Mesendoderm (in vitro differentiated cells): ENCODE measurements at regions not wholly inside any gene's neighbourhood (a gene's known extent, or its start where the extent isn't known, plus 50 kb on each side); places are given as distances from the start of the nearest gene placed in this dataset.

ENCODE experiments used
- DNase-seq: peaks from one replicate; pipeline ENCODE4 v3.0.0; 2013
- H2AK5ac ChIP-seq: 2 replicates; pipeline ENCODE4 v1.6.1; 2013; ENCODE audit warnings: low read length, inconsistent platforms
- H2BK120ac ChIP-seq: 2 replicates; pipeline ENCODE4 v1.6.1; 2013; ENCODE audit warnings: low read depth, mild to moderate bottlenecking, low read length, moderate library complexity, mixed read lengths
- H2BK15ac ChIP-seq: replicated peaks from 2 replicates; pipeline ENCODE4 v1.6.1; 2013; ENCODE audit warnings: low read depth, mild to moderate bottlenecking, moderate library complexity
- H2BK5ac ChIP-seq: 2 replicates; pipeline ENCODE4 v1.6.1; 2013; ENCODE audit warnings: low read length, inconsistent platforms
- H3K18ac ChIP-seq: 2 replicates; pipeline ENCODE4 v1.6.1; 2013; ENCODE audit warnings: mild to moderate bottlenecking, low read length, mixed read lengths
- H3K23ac ChIP-seq: one replicate; pipeline ENCODE4 v1.6.1; 2013; ENCODE audit warnings: low read length
- H3K27ac ChIP-seq: 2 replicates; pipeline ENCODE4 v1.5.1; 2013; ENCODE audit warnings: low read depth, mild to moderate bottlenecking, inconsistent platforms, low read length, moderate library complexity
- H3K27me3 ChIP-seq: 2 replicates; pipeline ENCODE4 v1.6.1; 2013; ENCODE audit warnings: low read length, control low read depth, mild to moderate bottlenecking, inconsistent platforms; ENCODE audit not compliant: insufficient read depth, poor library complexity
- H3K36me3 ChIP-seq: 2 replicates; pipeline ENCODE4 v1.6.1; 2013; ENCODE audit warnings: low read length, inconsistent platforms; ENCODE audit not compliant: control insufficient read depth, insufficient read depth
- H3K4ac ChIP-seq: one replicate; pipeline ENCODE4 v1.6.1; 2013; ENCODE audit warnings: low read depth, mild to moderate bottlenecking, low read length, moderate library complexity
- H3K4me1 ChIP-seq: 2 replicates; pipeline ENCODE4 v1.6.1; 2013; ENCODE audit warnings: low read depth, low read length, inconsistent platforms; ENCODE audit not compliant: control insufficient read depth
- H3K4me2 ChIP-seq: 2 replicates; pipeline ENCODE4 v1.6.1; 2013; ENCODE audit warnings: low read length
- H3K4me3 ChIP-seq: 2 replicates; pipeline ENCODE4 v1.5.1; 2013; ENCODE audit warnings: mild to moderate bottlenecking, low read length
- H3K56ac ChIP-seq: one replicate; pipeline ENCODE4 v1.6.1; 2013; ENCODE audit warnings: low read length
- H3K79me1 ChIP-seq: 2 replicates; pipeline ENCODE4 v1.6.1; 2013; ENCODE audit warnings: low read length, inconsistent platforms
- H3K79me2 ChIP-seq: 2 replicates; pipeline ENCODE4 v1.6.1; 2013; ENCODE audit warnings: mild to moderate bottlenecking, low read length; ENCODE audit not compliant: control insufficient read depth, insufficient read depth
- H3K9ac ChIP-seq: 2 replicates; pipeline ENCODE4 v1.6.1; 2013; ENCODE audit warnings: low read length, inconsistent platforms
- H4K5ac ChIP-seq: one replicate; pipeline ENCODE4 v1.6.1; 2013; ENCODE audit warnings: low read length
- H4K8ac ChIP-seq: one replicate; pipeline ENCODE4 v1.6.1; 2013; ENCODE audit warnings: low read depth, mild to moderate bottlenecking, control low read depth, low read length, moderate library complexity
- WGBS: extraction: QIAGEN DNeasy Blood & Tissue Kit; methylation state at CpG from one replicate; pipeline ENCODE4 v1.1.7; 2013; ENCODE audit warnings: low lambda C conversion rate, missing lambda C conversion rate; ENCODE audit not compliant: insufficient coverage; ENCODE audit errors: extremely low coverage; 5-methylcytosine and 5-hydroxymethylcytosine counted together

DNA sequence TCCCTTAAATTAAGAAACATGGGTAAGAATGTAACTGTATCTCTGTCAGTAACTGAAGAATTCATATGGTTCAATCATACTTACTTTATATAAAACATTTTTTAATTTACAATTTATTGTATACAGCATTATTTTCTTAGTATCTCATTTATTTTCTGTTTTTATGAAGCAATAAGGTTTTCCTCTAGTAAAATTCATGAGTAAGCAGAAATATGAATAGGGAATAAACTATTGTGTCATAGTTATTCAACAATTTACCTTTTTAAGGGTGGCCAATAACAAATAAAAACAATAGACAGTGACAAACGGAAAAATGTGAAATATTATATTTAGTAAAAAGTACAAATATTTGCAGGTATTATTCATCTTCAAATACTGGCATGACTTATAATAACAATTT is 624.4 kb downstream of the TECRL start:
- H3K4me2 ChIP-seq = no peak overlapping the region
- H3K27me3 ChIP-seq = no peaks in the 10 kb centered on the region
- H2AK5ac ChIP-seq = no peak overlapping the region
- DNase-seq = no peak
- no peak overlapping the region for H2BK15ac ChIP-seq
- no peak overlapping the region for H3K18ac ChIP-seq
- no peak overlapping the region for H3K27ac ChIP-seq
- no peak overlapping the region for H3K4me3 ChIP-seq
- no peaks in the 10 kb centered on the region for H3K36me3 ChIP-seq
- H3K56ac ChIP-seq = no peak overlapping the region
- H3K4ac ChIP-seq = no peak overlapping the region
- H2BK120ac ChIP-seq = no peak overlapping the region
- H3K9ac ChIP-seq = no peak overlapping the region
- H3K79me2 ChIP-seq = no peaks in the 10 kb centered on the region
- no peaks in the 10 kb centered on the region for H3K79me1 ChIP-seq
- no peak overlapping the region for H3K23ac ChIP-seq
- H4K5ac ChIP-seq = no peak overlapping the region
- H3K4me1 ChIP-seq = no peaks in the 10 kb centered on the region
- no CpG with 5 or more reads among the region's 1 CpG for WGBS
- no peak overlapping the region for H4K8ac ChIP-seq
- H2BK5ac ChIP-seq = no peak overlapping the region

DNA sequence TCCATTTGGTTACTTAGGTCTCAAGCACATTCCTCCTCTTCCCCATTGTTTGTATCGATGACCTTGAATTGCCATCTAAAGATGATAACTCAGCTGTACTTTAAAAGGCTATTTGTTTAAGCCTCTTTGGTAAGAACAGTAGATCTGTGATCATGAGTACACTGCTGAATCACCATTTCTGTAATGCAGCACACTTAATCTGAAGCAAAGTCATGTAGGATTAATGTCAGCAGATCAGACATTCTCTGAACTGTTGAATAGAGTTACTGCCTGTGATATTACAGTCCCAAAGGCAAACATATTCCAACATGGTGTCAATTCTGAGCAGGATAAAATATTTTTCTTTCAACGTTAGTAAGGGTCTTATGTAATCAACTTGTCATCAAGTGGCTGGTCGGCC is 631.6 kb downstream of the TECRL start:
- no CpG with 5 or more reads among the region's 3 CpGs for WGBS
- DNase-seq = no peak
- Histone ChIP-seq H3K79me2 (no peaks in the 10 kb centered on the region), H3K56ac (no peak overlapping the region), H2AK5ac (no peak overlapping the region), H2BK5ac (no peak overlapping the region), H2BK15ac (no peak overlapping the region), H3K4me2 (no peak overlapping the region), H3K36me3 (no peaks in the 10 kb centered on the region), H3K23ac (no peak overlapping the region), H4K5ac (no peak overlapping the region), H3K4me3 (no peak overlapping the region), H3K27me3 (no peaks in the 10 kb centered on the region), H3K4ac (no peak overlapping the region), H3K27ac (no peak overlapping the region), H3K79me1 (no peaks in the 10 kb centered on the region), H3K4me1 (no peaks in the 10 kb centered on the region), H2BK120ac (no peak overlapping the region), H3K18ac (no peak overlapping the region), H4K8ac (no peak overlapping the region), H3K9ac (no peak overlapping the region)

DNA sequence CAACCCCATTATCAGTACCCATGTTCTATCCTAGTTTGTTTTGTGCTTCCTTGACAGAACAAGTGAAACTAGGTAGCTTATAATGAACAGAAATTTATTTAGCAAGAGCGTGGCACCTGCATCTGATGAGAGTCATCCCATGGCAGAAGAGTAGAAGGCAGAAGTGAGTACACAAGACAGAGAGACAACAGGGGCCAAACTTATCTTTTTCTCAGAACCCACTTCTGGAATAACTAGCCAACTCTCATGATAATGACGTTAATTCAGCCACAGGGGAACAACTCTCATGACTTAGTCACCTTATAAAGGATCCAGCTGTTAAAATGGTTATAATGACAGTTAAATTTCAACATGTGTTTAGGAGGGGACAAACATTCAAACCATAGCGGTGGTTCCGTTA is 644.9 kb downstream of the TECRL start:
- no peak overlapping the region for H4K8ac ChIP-seq
- no peak overlapping the region for H2BK15ac ChIP-seq
- no peak overlapping the region for H3K4me3 ChIP-seq
- no peak overlapping the region for H3K23ac ChIP-seq
- no peaks in the 10 kb centered on the region for H3K36me3 ChIP-seq
- no CpG with 5 or more reads among the region's 4 CpGs for WGBS
- H3K79me2 ChIP-seq = no peaks in the 10 kb centered on the region
- no peak overlapping the region for H3K18ac ChIP-seq
- no peak for DNase-seq
- H2AK5ac ChIP-seq = no peak overlapping the region
- H2BK5ac ChIP-seq = no peak overlapping the region
- no peak overlapping the region for H3K4me2 ChIP-seq
- no peak overlapping the region for H2BK120ac ChIP-seq
- no peaks in the 10 kb centered on the region for H3K4me1 ChIP-seq
- H3K79me1 ChIP-seq = no peaks in the 10 kb centered on the region
- H3K9ac ChIP-seq = no peak overlapping the region
- H3K4ac ChIP-seq = no peak overlapping the region
- no peak overlapping the region for H4K5ac ChIP-seq
- H3K56ac ChIP-seq = no peak overlapping the region
- no peaks in the 10 kb centered on the region for H3K27me3 ChIP-seq
- H3K27ac ChIP-seq = no peak overlapping the region

DNA sequence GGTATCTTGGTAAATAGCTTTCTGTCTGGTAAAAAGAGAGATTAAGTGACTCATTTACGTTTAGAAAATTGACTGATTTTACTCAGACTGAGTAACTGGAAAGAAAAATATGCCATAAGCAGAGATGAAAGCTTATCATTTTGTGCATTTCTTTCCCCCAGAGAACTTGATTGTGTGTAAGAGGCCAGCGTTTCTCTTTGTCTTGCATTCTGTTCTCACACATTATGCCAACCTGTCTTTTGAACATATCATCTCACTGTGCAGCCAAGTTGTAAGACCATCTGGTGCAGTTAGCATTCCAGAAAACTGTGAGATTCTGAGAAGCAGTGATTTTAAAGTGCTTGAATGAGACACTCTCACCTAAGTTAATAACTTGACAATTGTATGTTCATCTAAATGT is 651.3 kb downstream of the TECRL start:
- Histone ChIP-seq H3K27ac (no peak overlapping the region), H2AK5ac (no peak overlapping the region), H3K4me2 (no peak overlapping the region), H3K27me3 (no peaks in the 10 kb centered on the region), H3K4me1 (no peaks in the 10 kb centered on the region), H2BK15ac (no peak overlapping the region), H3K18ac (no peak overlapping the region), H3K36me3 (no peaks in the 10 kb centered on the region), H3K79me2 (no peaks in the 10 kb centered on the region), H3K4ac (no peak overlapping the region), H4K5ac (no peak overlapping the region), H4K8ac (no peak overlapping the region), H2BK120ac (no peak overlapping the region), H3K4me3 (no peak overlapping the region), H3K79me1 (no peaks in the 10 kb centered on the region), H3K56ac (no peak overlapping the region), H3K23ac (no peak overlapping the region), H2BK5ac (no peak overlapping the region), H3K9ac (no peak overlapping the region)
- DNase-seq = no peak
- WGBS = no CpG with 5 or more reads among the region's 2 CpGs

DNA sequence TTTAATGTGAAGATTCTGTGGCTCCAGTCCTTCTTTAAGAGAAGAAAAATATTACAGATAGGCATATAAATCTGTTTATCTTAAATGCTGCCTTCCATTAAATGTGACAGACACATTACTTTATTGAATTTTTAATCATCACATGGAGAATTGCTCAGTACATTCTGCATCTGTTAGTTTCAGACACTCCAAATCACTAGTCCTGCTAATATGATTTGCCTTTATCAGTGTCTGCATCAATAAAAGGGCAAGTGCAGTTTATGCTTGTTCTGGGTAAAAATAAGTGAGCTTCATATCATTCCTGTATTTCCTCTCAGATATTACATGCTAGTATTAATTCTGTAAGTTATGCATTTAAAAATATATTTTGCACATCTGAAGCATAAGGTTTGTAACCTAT is 666.4 kb downstream of the TECRL start:
- Histone ChIP-seq H3K4me1 (no peaks in the 10 kb centered on the region), H4K8ac (no peak overlapping the region), H4K5ac (no peak overlapping the region), H2BK120ac (no peak overlapping the region), H3K9ac (no peak overlapping the region), H3K36me3 (no peaks in the 10 kb centered on the region), H3K27me3 (no peaks in the 10 kb centered on the region), H2BK15ac (no peak overlapping the region), H3K4me3 (no peak overlapping the region), H2AK5ac (no peak overlapping the region), H3K23ac (no peak overlapping the region), H3K4ac (no peak overlapping the region), H3K18ac (no peak overlapping the region), H2BK5ac (no peak overlapping the region), H3K79me2 (no peaks in the 10 kb centered on the region), H3K79me1 (no peaks in the 10 kb centered on the region), H3K56ac (no peak overlapping the region), H3K27ac (no peak overlapping the region), H3K4me2 (no peak overlapping the region)
- DNase-seq = no peak

DNA sequence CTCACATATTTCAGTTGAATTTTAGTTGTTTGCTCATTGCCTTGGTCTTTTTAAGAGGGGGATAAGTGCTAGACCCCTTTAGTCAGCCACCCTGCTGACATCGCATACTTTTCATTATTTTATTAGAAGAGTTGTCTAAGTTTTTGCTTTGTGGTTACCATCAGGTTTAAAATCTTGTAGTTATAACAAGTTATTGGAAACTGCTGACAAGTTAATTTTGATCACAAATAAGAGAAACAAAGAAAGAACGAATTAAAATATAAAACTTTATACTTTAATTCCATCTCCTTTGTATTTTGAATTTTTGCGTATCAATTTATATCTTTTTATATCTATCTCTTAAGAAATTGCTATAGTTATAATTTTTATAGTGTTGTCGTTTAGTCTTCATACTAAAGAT is 679.7 kb downstream of the TECRL start:
- Histone ChIP-seq H2AK5ac (no peak overlapping the region), H3K4me1 (peaks cover 4% of the 10 kb centered on the region), H3K4ac (no peak overlapping the region), H3K36me3 (no peaks in the 10 kb centered on the region), H2BK120ac (no peak overlapping the region), H3K23ac (no peak overlapping the region), H3K4me3 (no peak overlapping the region), H4K5ac (no peak overlapping the region), H3K4me2 (no peak overlapping the region), H3K56ac (no peak overlapping the region), H3K27ac (no peak overlapping the region), H3K9ac (no peak overlapping the region), H2BK5ac (no peak overlapping the region), H3K79me1 (no peaks in the 10 kb centered on the region), H3K18ac (no peak overlapping the region), H3K79me2 (no peaks in the 10 kb centered on the region), H2BK15ac (no peak overlapping the region), H3K27me3 (no peaks in the 10 kb centered on the region), H4K8ac (no peak overlapping the region)
- DNase-seq = no peak
- WGBS = 100% methylated on average over 1 of the region's 4 CpGs
